ENCODE measurements at regions not wholly inside any gene's neighbourhood (a gene's known extent, or its start where the extent isn't known, plus 50 kb on each side); places are given as distances from the start of the nearest gene placed in this dataset.

GRCh38 chr10:112087953-112088456 is 95.6 kb downstream of the GPAM start:
- no peak for TF ChIP-seq SP2 (tag by site-specific recombination; IDR thresholded peaks at IDR 0.05)
- TF ChIP-seq YY1 (tag by site-specific recombination; IDR thresholded peaks at IDR 0.05), result no peak
- no peak for TF ChIP-seq ZNF488 (tag by site-specific recombination; IDR thresholded peaks at IDR 0.05)

All from HEK293 (cell line).